PC-3 (cell line): ENCODE measurements at regions not wholly inside any gene's neighbourhood (a gene's known extent, or its start where the extent isn't known, plus 50 kb on each side); places are given as distances from the start of the nearest gene placed in this dataset.

Experiments used
- ATAC-seq: fragments of 200-7000 bp; cut with Tn5 transposase; 2 replicates; pipeline ENCODE4 v1.9.1; 2020; ENCODE audit warnings: mild to moderate bottlenecking, moderate library complexity
- BruUV-seq: library from RNA; stranded (reverse); fragments of 400-500 nt; replicated peaks from 2 replicates; lab custom pipeline; 2021; lab: Mats Ljungman, UMichigan
- CTCF ChIA-PET: fragments of 300-600 bp; sonication (Branson Sonifier 250); formaldehyde crosslinking; loops from one replicate; lab custom pipeline; 2022; ENCODE audit warnings: antibody characterized with exemption; lab: Charles Lee
- POLR2A ChIA-PET: fragments of 300-600 bp; sonication (Branson Sonifier 250); formaldehyde crosslinking; loops from one replicate; lab custom pipeline; 2022; ENCODE audit warnings: antibody characterized with exemption; ENCODE audit not compliant: unreplicated experiment; lab: Charles Lee
- DNase-seq: peaks from one replicate; pipeline ENCODE4 v3.0.0-alpha.2; 2015
- H2AFZ ChIP-seq: fragments of 300-600 bp; sonication (generic); 2 replicates; pipeline ENCODE4 v1.6.0; 2016; ENCODE audit warnings: antibody characterized with exemption, low read length
- H3F3A ChIP-seq: fragments of 300-600 bp; sonication (generic); one replicate; pipeline ENCODE4 v1.6.0; 2017; ENCODE audit warnings: antibody characterized with exemption, low read length, control low read depth, mild to moderate bottlenecking; ENCODE audit not compliant: unreplicated experiment
- H3K27ac ChIP-seq: fragments of 300-600 bp; sonication (generic); 2 replicates; pipeline ENCODE4 v1.5.1; 2016; ENCODE audit warnings: mild to moderate bottlenecking, low read length
- H3K27me3 ChIP-seq: fragments of 300-600 bp; sonication (generic); 2 replicates; pipeline ENCODE4 v1.6.1; 2016; ENCODE audit warnings: low read length, mixed read lengths
- H3K36me3 ChIP-seq: fragments of 300-600 bp; sonication (generic); 2 replicates; pipeline ENCODE4 v1.6.1; 2016; ENCODE audit warnings: low read depth, mixed run types, low read length, mixed read lengths
- H3K4me1 ChIP-seq: fragments of 300-600 bp; sonication (generic); 2 replicates; pipeline ENCODE4 v1.5.1; 2016; ENCODE audit warnings: low read length; ENCODE audit not compliant: insufficient read depth
- H3K4me2 ChIP-seq: fragments of 300-600 bp; sonication (generic); 2 replicates; pipeline ENCODE4 v1.6.0; 2016; ENCODE audit warnings: low read length
- H3K4me3 ChIP-seq: fragments of 300-600 bp; sonication (generic); 2 replicates; pipeline ENCODE4 v1.5.1; 2016; ENCODE audit warnings: mild to moderate bottlenecking, low read length, mixed read lengths
- H3K79me2 ChIP-seq: fragments of 300-600 bp; sonication (generic); 2 replicates; pipeline ENCODE4 v1.6.1; 2017; ENCODE audit warnings: low read length, mixed read lengths
- H3K9ac ChIP-seq: fragments of 300-600 bp; sonication (generic); 2 replicates; pipeline ENCODE4 v1.6.0; 2016; ENCODE audit warnings: mild to moderate bottlenecking, low read length
- H3K9me2 ChIP-seq: fragments of 300-600 bp; sonication (generic); replicated peaks from 2 replicates; pipeline ENCODE4 v1.6.1; 2016; ENCODE audit warnings: mixed run types, low read length, mixed read lengths
- H3K9me3 ChIP-seq: fragments of 300-600 bp; sonication (generic); 2 replicates; pipeline ENCODE4 v1.6.1; 2016; ENCODE audit warnings: low read length, mixed read lengths
- H4K20me1 ChIP-seq: fragments of 300-600 bp; sonication (generic); 2 replicates; pipeline ENCODE4 v1.6.1; 2016; ENCODE audit warnings: low read length, mixed read lengths
- CTCF ChIP-seq: fragments of 300-600 bp; sonication (generic); conservative IDR thresholded peaks from 2 replicates; pipeline ENCODE4 v1.5.1; 2017; ENCODE audit warnings: antibody characterized with exemption, low read depth, mild to moderate bottlenecking, low read length
- EZH2 ChIP-seq: fragments of 300-600 bp; sonication (generic); IDR thresholded peaks from one replicate; pipeline ENCODE4 v1.6.1; 2017; ENCODE audit warnings: antibody characterized with exemption, mild to moderate bottlenecking, low read length; ENCODE audit not compliant: unreplicated experiment
- EZH2phosphoT487 ChIP-seq: fragments of 300-600 bp; sonication (generic); IDR thresholded peaks from 2 replicates; pipeline ENCODE4 v1.6.1; 2018; ENCODE audit warnings: mild to moderate bottlenecking, antibody characterized with exemption, low read length, borderline replicate concordance
- intact Hi-C: fragments of 100-400 bp; cut with micrococcal nuclease; formaldehyde crosslinking; loops from 2 replicates; pipeline ENCODE4 v1.9.0; 2023

- H3F3A ChIP-seq = no peaks in the 10 kb centered on the region
- no peaks in the 10 kb centered on the region for H3K79me2 ChIP-seq
- no peaks in the 10 kb centered on the region for H4K20me1 ChIP-seq
- no peak for ATAC-seq
- no peak overlapping the region for H3K4me3 ChIP-seq
- no peak overlapping the region for H3K9ac ChIP-seq
- no peak for TF ChIP-seq EZH2phosphoT487
- no peak for TF ChIP-seq CTCF
- no peak for TF ChIP-seq EZH2
- H3K27ac ChIP-seq = no peak overlapping the region
- ChIA-PET POLR2A (no interaction called here), CTCF (no interaction called here)
- H3K9me2 ChIP-seq = no peaks in the 10 kb centered on the region
- H3K4me2 ChIP-seq = no peak overlapping the region
- BruUV-seq = no TSS peak
- H3K36me3 ChIP-seq = no peaks in the 10 kb centered on the region
- DNase-seq = no peak
- no peak overlapping the region for H2AFZ ChIP-seq
- intact Hi-C loops = no loop called here
- peaks cover 8% of the 10 kb centered on the region for H3K4me1 ChIP-seq
- H3K9me3 ChIP-seq = no peaks in the 10 kb centered on the region
- no peaks in the 10 kb centered on the region for H3K27me3 ChIP-seq
Measured at GRCh38 chr10:44572146-44572545, 187.2 kb upstream of the CXCL12 start.

- Histone ChIP-seq H3K27ac (no peak overlapping the region), H3K9ac (no peak overlapping the region), H3K79me2 (no peaks in the 10 kb centered on the region), H3F3A (no peaks in the 10 kb centered on the region), H3K27me3 (no peaks in the 10 kb centered on the region), H3K36me3 (no peaks in the 10 kb centered on the region), H3K9me3 (no peaks in the 10 kb centered on the region), H3K4me2 (no peak overlapping the region), H3K4me1 (peaks cover 17% of the 10 kb centered on the region), H3K9me2 (no peaks in the 10 kb centered on the region), H3K4me3 (no peak overlapping the region), H2AFZ (no peak overlapping the region), H4K20me1 (no peaks in the 10 kb centered on the region)
- intact Hi-C loops = no loop called here
- no TSS peak for BruUV-seq
- ChIA-PET POLR2A (no interaction called here), CTCF (no interaction called here)
- no peak for DNase-seq
- ATAC-seq = no peak
- TF ChIP-seq EZH2phosphoT487 = no peak
- TF ChIP-seq CTCF = no peak
- no peak for TF ChIP-seq EZH2
Measured at GRCh38 chr10:44573821-44574220, 188.9 kb upstream of the CXCL12 start.

GRCh38 chr10:44574596-44575480, 189.9 kb upstream of the CXCL12 start:
- no peak overlapping the region for H3K4me3 ChIP-seq

More at GRCh38 chr10:44574596-44575480, 189.9 kb upstream of the CXCL12 start:
- BruUV-seq = no TSS peak
- DNase-seq (no peak), ATAC-seq (no peak)
- Histone ChIP-seq H3K27ac (no peak overlapping the region), H3K9me2 (no peaks in the 10 kb centered on the region), H3F3A (no peaks in the 10 kb centered on the region), H3K4me2 (no peak overlapping the region), H3K79me2 (no peaks in the 10 kb centered on the region), H4K20me1 (no peaks in the 10 kb centered on the region), H3K27me3 (no peaks in the 10 kb centered on the region), H3K9me3 (no peaks in the 10 kb centered on the region), H3K9ac (no peak overlapping the region), H3K36me3 (no peaks in the 10 kb centered on the region), H2AFZ (no peak overlapping the region), H3K4me1 (peaks cover 17% of the 10 kb centered on the region)
- ChIA-PET CTCF (no interaction called here), POLR2A (no interaction called here)
- intact Hi-C loops = no loop called here
- TF ChIP-seq CTCF (no peak), EZH2 (no peak), EZH2phosphoT487 (no peak)
